ENCODE measurements at regions not wholly inside any gene's neighbourhood (a gene's known extent, or its start where the extent isn't known, plus 50 kb on each side); places are given as distances from the start of the nearest gene placed in this dataset.

DNA sequence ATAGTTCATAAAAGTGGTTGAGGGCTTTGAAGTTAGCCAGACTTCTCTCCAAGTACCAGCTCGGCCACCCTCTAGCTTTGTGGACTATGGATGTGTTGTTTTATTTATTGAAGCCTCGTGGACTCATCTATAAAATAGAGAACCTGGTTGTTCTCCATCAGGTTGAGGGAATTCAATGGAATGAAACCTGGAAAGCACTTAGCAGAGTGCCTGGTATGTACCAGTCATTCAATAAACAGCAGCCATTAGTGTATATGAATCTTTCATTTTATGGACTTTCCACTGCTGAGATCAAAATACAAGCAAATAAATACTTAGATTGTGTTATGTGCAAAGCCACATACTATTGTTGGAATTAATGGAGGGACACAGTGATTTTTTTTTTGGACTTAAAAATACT, 206.8 kb downstream of the SOX4 start:
- peaks cover 9% of the 10 kb centered on the region for H3F3A ChIP-seq (replicated peaks; ENCODE audit: insufficient read depth)
- H3K36me3 ChIP-seq (replicated peaks in 1 of 2; ENCODE audit: control insufficient read depth in 1 of 2, insufficient read depth in 2 of 2, low read length in 1 of 2): peaks cover 0 to 6% of the 10 kb centered on the region in 2 experiments
- no peak for DNase-seq
- H3K27ac ChIP-seq (ENCODE audit: low read depth in 2 of 2, low read length in 1 of 2): no peak overlapping the region
- 0 out of 2 replicates have a peak, but pooled peaks cover 3% of the 10 kb centered on the region for H3K79me2 ChIP-seq (ENCODE audit: insufficient read depth)
- H3K4me2 ChIP-seq: no peak overlapping the region
- WGBS (ENCODE audit: low lambda C conversion rate): 84% methylated on average over 2 of the region's 2 CpGs
- no peaks in the 10 kb centered on the region for H3K9me3 ChIP-seq
- no peak overlapping the region for H2AFZ ChIP-seq (ENCODE audit: low read depth)
- H3K27me3 ChIP-seq (ENCODE audit: insufficient read depth): no peaks in the 10 kb centered on the region
- POLR2A ChIA-PET: no interaction called here
- CTCF ChIA-PET: no interaction called here
- no peak overlapping the region for H3K9ac ChIP-seq
- no peaks in the 10 kb centered on the region for H4K20me1 ChIP-seq (ENCODE audit: insufficient read depth)
- H3K4me1 ChIP-seq (ENCODE audit: control insufficient read depth in 1 of 2, insufficient read depth in 2 of 2, low read depth in 1 of 2, low read length in 1 of 2): peaks cover 5 to 22% of the 10 kb centered on the region in 2 experiments; a peak in 2 of 4 replicates
- H3K4me3 ChIP-seq (ENCODE audit: low read depth in 2 of 2, low read length in 1 of 2): no peak overlapping the region
- H3K9me2 ChIP-seq: no peaks in the 10 kb centered on the region
- TF ChIP-seq RAD21 (IDR thresholded peaks at IDR 0.05; ENCODE audit: low read length) (no peak), SMC3 (IDR thresholded peaks at IDR 0.05; ENCODE audit: low read depth, low read length) (no peak), TEAD4 (IDR thresholded peaks at IDR 0.05; ENCODE audit: borderline replicate concordance, insufficient read depth) (no peak), GATA2 (CRISPR knock-in tag; IDR thresholded peaks at IDR 0.05) (no peak), ELF1 (IDR thresholded peaks at IDR 0.05) (no peak), POLR2AphosphoS5 (IDR thresholded peaks at IDR 0.05; ENCODE audit: low read depth, low read length) (no peak), SIN3A (IDR thresholded peaks at IDR 0.05; ENCODE audit: borderline replicate concordance, low read depth, low read length) (no peak), RCOR1 (IDR thresholded peaks at IDR 0.05; ENCODE audit: low read length) (no peak), GABPA (IDR thresholded peaks at IDR 0.05; ENCODE audit: low read depth) (no peak), RXRA (IDR thresholded peaks at IDR 0.05; ENCODE audit: borderline replicate concordance, low read depth) (no peak)
- TF ChIP-seq, protein P1, sequence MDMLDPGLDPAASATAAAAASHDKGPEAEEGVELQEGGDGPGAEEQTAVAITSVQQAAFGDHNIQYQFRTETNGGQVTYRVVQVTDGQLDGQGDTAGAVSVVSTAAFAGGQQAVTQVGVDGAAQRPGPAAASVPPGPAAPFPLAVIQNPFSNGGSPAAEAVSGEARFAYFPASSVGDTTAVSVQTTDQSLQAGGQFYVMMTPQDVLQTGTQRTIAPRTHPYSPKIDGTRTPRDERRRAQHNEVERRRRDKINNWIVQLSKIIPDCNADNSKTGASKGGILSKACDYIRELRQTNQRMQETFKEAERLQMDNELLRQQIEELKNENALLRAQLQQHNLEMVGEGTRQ (IDR thresholded peaks at IDR 0.05; ENCODE audit: borderline replicate concordance, low read depth, low read length): no peak

DNA sequence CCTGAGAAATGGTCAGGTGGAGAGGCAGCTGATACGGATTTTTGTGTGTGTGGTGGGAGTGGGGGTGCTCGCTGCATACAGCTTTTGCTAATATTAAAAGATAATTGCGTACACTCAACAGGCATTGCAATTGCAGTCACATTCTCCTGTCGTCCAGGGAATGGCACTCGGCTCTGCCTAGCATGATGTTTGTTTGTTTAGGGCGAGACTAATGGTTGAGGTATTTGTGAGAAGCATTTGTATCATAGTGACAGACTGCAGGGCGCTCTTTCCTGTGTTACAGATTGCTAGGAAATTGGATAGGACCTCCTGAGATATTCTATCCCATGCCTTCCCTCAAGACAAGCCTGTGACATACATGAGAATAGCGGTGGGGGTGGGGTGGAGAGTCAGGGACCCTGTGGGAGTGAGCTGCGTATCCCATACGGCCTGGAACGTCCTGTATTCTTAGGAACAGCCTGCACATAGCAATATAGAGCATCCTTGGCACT, 207.4 kb downstream of the SOX4 start:
- no peaks in the 10 kb centered on the region for H3K9me2 ChIP-seq
- H3K9me3 ChIP-seq: no peaks in the 10 kb centered on the region
- no peak overlapping the region for H3K9ac ChIP-seq
- H3F3A ChIP-seq (replicated peaks; ENCODE audit: insufficient read depth): peaks cover 9% of the 10 kb centered on the region
- H3K27me3 ChIP-seq (ENCODE audit: insufficient read depth): no peaks in the 10 kb centered on the region
- H4K20me1 ChIP-seq (ENCODE audit: insufficient read depth): no peaks in the 10 kb centered on the region
- peaks cover 0 to 6% of the 10 kb centered on the region in 2 experiments for H3K36me3 ChIP-seq (replicated peaks in 1 of 2; ENCODE audit: control insufficient read depth in 1 of 2, insufficient read depth in 2 of 2, low read length in 1 of 2)
- no peak overlapping the region for H3K4me2 ChIP-seq
- H3K79me2 ChIP-seq (ENCODE audit: insufficient read depth): 0 out of 2 replicates have a peak, but pooled peaks cover 3% of the 10 kb centered on the region
- peaks cover 5 to 22% of the 10 kb centered on the region in 2 experiments; a peak in 2 of 4 replicates for H3K4me1 ChIP-seq (ENCODE audit: control insufficient read depth in 1 of 2, insufficient read depth in 2 of 2, low read depth in 1 of 2, low read length in 1 of 2)
- ChIA-PET POLR2A (no interaction called here), CTCF (no interaction called here)
- peak overlapping the region in 1 of 2 experiments; percentile 9; a peak in 1 of 4 replicates for H3K27ac ChIP-seq (ENCODE audit: low read depth in 2 of 2, low read length in 1 of 2)
- H3K4me3 ChIP-seq (ENCODE audit: low read depth in 2 of 2, low read length in 1 of 2): no peak overlapping the region
- no peak for DNase-seq
- WGBS (ENCODE audit: low lambda C conversion rate): 82% methylated on average over 11 of the region's 11 CpGs
- H2AFZ ChIP-seq (ENCODE audit: low read depth): no peak overlapping the region
- no peak for TF ChIP-seq SMC3 (IDR thresholded peaks at IDR 0.05; ENCODE audit: low read depth, low read length)
- TF ChIP-seq RXRA (IDR thresholded peaks at IDR 0.05; ENCODE audit: borderline replicate concordance, low read depth): no peak
- TF ChIP-seq RAD21 (IDR thresholded peaks at IDR 0.05; ENCODE audit: low read length): no peak
- no peak for TF ChIP-seq ELF1 (IDR thresholded peaks at IDR 0.05)
- no peak for TF ChIP-seq RCOR1 (IDR thresholded peaks at IDR 0.05; ENCODE audit: low read length)
- no peak for TF ChIP-seq CHD2 (IDR thresholded peaks at IDR 0.05; ENCODE audit: low read length, partially characterized antibody)
- TF ChIP-seq, protein P2, sequence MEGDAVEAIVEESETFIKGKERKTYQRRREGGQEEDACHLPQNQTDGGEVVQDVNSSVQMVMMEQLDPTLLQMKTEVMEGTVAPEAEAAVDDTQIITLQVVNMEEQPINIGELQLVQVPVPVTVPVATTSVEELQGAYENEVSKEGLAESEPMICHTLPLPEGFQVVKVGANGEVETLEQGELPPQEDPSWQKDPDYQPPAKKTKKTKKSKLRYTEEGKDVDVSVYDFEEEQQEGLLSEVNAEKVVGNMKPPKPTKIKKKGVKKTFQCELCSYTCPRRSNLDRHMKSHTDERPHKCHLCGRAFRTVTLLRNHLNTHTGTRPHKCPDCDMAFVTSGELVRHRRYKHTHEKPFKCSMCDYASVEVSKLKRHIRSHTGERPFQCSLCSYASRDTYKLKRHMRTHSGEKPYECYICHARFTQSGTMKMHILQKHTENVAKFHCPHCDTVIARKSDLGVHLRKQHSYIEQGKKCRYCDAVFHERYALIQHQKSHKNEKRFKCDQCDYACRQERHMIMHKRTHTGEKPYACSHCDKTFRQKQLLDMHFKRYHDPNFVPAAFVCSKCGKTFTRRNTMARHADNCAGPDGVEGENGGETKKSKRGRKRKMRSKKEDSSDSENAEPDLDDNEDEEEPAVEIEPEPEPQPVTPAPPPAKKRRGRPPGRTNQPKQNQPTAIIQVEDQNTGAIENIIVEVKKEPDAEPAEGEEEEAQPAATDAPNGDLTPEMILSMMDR (IDR thresholded peaks at IDR 0.05): no peak
- TF ChIP-seq TAF1 (IDR thresholded peaks at IDR 0.05; ENCODE audit: borderline replicate concordance, low read depth, low read length): no peak
- TF ChIP-seq, protein P3, sequence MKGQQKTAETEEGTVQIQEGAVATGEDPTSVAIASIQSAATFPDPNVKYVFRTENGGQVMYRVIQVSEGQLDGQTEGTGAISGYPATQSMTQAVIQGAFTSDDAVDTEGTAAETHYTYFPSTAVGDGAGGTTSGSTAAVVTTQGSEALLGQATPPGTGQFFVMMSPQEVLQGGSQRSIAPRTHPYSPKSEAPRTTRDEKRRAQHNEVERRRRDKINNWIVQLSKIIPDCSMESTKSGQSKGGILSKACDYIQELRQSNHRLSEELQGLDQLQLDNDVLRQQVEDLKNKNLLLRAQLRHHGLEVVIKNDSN (IDR thresholded peaks at IDR 0.05; ENCODE audit: borderline replicate concordance, low read depth): no peak
- no peak for TF ChIP-seq MXI1 (IDR thresholded peaks at IDR 0.05; ENCODE audit: low read depth, low read length)
- TF ChIP-seq GATA2 (CRISPR knock-in tag; IDR thresholded peaks at IDR 0.05): no peak
- TF ChIP-seq SIN3A (IDR thresholded peaks at IDR 0.05; ENCODE audit: borderline replicate concordance, low read depth, low read length): no peak
- TF ChIP-seq FOXJ3 (CRISPR knock-in tag; IDR thresholded peaks at IDR 0.05): no peak
- TF ChIP-seq POLR2AphosphoS5 (IDR thresholded peaks at IDR 0.05; ENCODE audit: low read depth, low read length): no peak
- TF ChIP-seq FOSL2 (IDR thresholded peaks at IDR 0.05; ENCODE audit: borderline replicate concordance, low read depth): no peak
- TF ChIP-seq JUND (IDR thresholded peaks at IDR 0.05): no peak
- TF ChIP-seq, protein P1 (IDR thresholded peaks at IDR 0.05; ENCODE audit: borderline replicate concordance, low read depth, low read length): no peak
